ENCODE measurements at regions not wholly inside any gene's neighbourhood (a gene's known extent, or its start where the extent isn't known, plus 50 kb on each side); places are given as distances from the start of the nearest gene placed in this dataset.

DNA sequence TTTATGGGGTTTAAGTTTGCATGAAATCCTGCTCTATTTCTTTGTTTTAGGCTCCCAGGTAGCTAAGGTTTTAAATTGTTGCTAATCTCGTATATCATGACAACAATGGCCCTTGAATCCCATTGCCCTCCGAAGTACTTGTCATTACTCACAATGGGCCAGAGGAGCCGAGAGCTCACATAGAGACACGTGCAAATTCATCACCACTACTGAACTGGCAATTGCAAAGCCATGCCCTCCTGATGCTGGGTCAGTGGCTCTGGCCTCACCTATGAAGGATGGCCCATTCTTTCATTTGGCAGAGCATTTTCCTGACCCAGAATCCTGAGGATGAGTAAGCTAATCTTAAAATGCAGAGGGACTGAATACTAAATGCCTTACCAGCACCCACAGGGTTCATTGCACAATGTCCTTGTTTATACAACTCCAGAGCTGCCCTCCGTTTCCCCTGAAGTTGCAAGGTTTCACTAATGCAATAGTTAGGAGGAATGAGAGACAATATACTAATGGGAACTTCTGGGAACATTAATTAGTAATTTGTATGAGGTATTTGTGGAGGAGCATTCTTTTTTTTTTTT lies 71.6 kb upstream of the GAREM1 start:
- DNase-seq = no peak

DNA sequence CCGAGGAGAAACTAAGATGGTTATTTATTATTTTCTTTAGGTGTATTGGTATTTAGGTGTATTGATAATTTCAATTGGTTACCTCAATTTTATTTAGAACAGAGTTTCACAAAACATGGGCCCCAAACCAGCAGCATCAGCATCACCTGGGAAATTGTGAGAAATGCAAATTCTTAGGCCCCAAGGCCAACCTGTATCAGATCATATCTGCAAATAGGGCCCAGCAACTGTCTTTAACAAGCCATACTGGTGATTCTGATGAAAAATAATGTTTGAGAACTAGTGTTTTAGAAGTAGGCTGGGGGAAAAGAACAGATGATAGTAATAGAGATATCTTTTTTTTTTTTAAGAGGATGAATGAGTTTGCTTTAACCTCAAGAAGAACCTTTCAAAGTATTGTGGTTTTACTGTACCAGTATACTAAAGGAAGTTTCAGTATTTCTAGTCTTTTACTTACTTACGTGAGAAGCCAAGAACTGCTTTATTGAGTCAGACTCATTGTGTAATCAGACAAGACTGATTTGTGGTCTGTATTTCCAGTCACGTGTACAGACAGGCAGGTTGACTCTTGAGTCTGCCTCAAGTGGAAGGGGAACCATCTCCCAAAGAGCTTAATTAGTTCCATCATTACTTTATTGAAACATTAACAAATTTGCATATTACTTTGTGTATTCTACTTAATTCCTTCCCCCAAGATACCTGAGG lies 60.4 kb upstream of the GAREM1 start:
- no peak for DNase-seq

DNA sequence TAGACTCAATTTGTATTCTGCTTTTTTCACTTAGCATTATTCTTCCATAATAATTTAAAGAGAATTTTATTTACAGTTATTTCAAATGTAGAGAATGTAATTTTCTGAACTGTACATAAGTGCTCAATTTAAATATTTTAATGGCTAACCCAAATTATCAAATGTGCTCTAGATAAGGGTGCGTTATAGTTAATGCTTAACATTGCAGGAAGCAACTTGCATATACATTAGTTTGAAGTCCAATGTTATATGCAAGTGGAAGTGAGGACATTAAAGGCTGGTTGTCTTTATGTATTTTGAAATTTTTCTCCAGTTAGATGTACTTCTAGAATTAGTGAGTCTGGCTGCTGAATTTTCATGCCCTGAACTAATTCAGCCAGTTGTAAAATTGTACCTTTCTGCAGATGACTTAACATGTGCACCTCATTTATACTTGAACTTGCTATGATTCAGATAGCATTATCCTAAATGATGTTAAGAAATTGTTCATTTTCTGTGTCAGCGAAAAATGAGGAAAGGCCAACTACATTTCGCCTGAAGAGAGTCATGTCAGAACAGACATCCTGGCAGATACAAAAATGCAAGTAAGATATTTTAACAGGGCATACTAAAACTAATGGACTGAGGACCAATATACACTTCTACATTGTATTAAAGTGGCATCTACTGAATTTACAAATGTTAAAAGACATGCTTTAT lies 59.2 kb upstream of the GAREM1 start:
- no peak for DNase-seq

DNA sequence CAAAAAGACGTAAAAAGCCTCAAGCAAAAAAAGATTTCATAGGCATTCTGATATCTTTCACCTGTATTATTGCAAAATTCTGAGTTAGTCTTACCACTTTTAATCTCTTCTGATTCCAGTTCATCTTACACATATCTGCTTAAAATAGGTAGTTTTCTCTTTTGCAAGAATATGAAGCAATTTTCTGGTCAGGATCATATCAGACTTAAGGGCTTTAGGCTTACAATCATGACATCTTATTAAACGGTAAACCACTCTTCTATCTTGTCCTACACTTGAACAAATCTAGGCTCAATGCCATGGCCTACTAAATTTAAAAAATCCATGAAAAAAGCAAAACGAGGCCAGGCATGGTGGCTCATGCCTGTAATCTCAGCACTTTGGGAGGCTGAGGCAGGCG lies 50.1 kb upstream of the GAREM1 start:
- no peak for DNase-seq
